Liver (tissue), 3 donors: ENCODE measurements at regions not wholly inside any gene's neighbourhood (a gene's known extent, or its start where the extent isn't known, plus 50 kb on each side); places are given as distances from the start of the nearest gene placed in this dataset.

Experiments
- GABPA ChIP-seq, 2 donors: IDR thresholded peaks in 1 of 2; conservative IDR thresholded peaks in 1 of 2; 2 replicates each; pipeline ENCODE4 v1.6.1; 2016; ENCODE audit warnings: antibody characterized with exemption in 2 of 2, mild to moderate bottlenecking in 1 of 2, moderate library complexity in 1 of 2
- JUND ChIP-seq, 2 donors: IDR thresholded peaks; 2 replicates each; pipeline ENCODE4 v1.6.1; 2016; ENCODE audit warnings: antibody characterized with exemption in 2 of 2
- RAD21 ChIP-seq, 2 donors: IDR thresholded peaks; 2 replicates each; pipeline ENCODE4 v1.6.1; 2016; ENCODE audit warnings: antibody characterized with exemption in 2 of 2, mild to moderate bottlenecking in 2 of 2
- SP1 ChIP-seq: IDR thresholded peaks from 2 replicates; pipeline ENCODE4 v1.6.1; 2018; ENCODE audit warnings: antibody characterized with exemption, mild to moderate bottlenecking
- YY1 ChIP-seq: IDR thresholded peaks from 2 replicates; pipeline ENCODE4 v1.6.1; 2016; ENCODE audit warnings: antibody characterized with exemption, mild to moderate bottlenecking
- TF ChIP-seq, protein P1 (sequence below): IDR thresholded peaks from 2 replicates; pipeline ENCODE4 v1.6.1; 2016; ENCODE audit warnings: antibody characterized with exemption, mild to moderate bottlenecking
- TF ChIP-seq, protein P2 (sequence below): fragments of 150-350 bp; IDR thresholded peaks from 2 replicates; pipeline ENCODE4 v1.5.1; 2017; ENCODE audit warnings: improper control_type of control experiment, low read depth, low read length; ENCODE audit not compliant: missing input control
- TF ChIP-seq, protein P3 (sequence below): IDR thresholded peaks from 2 replicates; pipeline ENCODE4 v1.6.1; 2016; ENCODE audit warnings: antibody characterized with exemption
- donor health status: healthy.
- donor health status: healthy.

DNA sequence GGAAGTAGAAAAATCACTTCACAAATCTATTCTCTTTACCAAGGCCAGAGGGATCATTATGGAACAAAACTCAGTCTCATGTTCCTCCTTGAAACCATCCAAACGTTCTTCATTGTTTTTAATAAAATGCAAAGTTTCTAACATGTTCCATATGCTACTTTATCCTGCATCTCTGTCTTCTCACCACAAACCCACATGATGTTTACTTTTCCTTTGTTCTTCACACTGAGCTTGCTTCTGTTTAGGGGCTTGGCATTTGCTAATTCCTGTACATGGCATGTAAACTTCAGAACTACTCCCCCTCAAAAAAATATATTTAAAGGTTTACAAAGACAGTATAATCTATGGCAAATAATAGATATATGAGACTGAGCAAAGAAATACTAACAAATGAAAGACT lies 651.4 kb downstream of the OTOL1 start:
- TF ChIP-seq, protein P1, sequence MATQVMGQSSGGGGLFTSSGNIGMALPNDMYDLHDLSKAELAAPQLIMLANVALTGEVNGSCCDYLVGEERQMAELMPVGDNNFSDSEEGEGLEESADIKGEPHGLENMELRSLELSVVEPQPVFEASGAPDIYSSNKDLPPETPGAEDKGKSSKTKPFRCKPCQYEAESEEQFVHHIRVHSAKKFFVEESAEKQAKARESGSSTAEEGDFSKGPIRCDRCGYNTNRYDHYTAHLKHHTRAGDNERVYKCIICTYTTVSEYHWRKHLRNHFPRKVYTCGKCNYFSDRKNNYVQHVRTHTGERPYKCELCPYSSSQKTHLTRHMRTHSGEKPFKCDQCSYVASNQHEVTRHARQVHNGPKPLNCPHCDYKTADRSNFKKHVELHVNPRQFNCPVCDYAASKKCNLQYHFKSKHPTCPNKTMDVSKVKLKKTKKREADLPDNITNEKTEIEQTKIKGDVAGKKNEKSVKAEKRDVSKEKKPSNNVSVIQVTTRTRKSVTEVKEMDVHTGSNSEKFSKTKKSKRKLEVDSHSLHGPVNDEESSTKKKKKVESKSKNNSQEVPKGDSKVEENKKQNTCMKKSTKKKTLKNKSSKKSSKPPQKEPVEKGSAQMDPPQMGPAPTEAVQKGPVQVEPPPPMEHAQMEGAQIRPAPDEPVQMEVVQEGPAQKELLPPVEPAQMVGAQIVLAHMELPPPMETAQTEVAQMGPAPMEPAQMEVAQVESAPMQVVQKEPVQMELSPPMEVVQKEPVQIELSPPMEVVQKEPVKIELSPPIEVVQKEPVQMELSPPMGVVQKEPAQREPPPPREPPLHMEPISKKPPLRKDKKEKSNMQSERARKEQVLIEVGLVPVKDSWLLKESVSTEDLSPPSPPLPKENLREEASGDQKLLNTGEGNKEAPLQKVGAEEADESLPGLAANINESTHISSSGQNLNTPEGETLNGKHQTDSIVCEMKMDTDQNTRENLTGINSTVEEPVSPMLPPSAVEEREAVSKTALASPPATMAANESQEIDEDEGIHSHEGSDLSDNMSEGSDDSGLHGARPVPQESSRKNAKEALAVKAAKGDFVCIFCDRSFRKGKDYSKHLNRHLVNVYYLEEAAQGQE: no peak
- TF ChIP-seq, protein P2, sequence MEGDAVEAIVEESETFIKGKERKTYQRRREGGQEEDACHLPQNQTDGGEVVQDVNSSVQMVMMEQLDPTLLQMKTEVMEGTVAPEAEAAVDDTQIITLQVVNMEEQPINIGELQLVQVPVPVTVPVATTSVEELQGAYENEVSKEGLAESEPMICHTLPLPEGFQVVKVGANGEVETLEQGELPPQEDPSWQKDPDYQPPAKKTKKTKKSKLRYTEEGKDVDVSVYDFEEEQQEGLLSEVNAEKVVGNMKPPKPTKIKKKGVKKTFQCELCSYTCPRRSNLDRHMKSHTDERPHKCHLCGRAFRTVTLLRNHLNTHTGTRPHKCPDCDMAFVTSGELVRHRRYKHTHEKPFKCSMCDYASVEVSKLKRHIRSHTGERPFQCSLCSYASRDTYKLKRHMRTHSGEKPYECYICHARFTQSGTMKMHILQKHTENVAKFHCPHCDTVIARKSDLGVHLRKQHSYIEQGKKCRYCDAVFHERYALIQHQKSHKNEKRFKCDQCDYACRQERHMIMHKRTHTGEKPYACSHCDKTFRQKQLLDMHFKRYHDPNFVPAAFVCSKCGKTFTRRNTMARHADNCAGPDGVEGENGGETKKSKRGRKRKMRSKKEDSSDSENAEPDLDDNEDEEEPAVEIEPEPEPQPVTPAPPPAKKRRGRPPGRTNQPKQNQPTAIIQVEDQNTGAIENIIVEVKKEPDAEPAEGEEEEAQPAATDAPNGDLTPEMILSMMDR: no peak
- TF ChIP-seq, protein P3, sequence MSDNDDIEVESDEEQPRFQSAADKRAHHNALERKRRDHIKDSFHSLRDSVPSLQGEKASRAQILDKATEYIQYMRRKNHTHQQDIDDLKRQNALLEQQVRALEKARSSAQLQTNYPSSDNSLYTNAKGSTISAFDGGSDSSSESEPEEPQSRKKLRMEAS: no peak
- TF ChIP-seq SP1 (no peak), GABPA (IDR thresholded peaks at IDR 0.05 in 1 of 2, conservative IDR thresholded peaks at IDR 0.05 in 1 of 2) (no peak), YY1 (no peak), JUND (IDR thresholded peaks at IDR 0.05) (no peak), RAD21 (IDR thresholded peaks at IDR 0.05) (no peak)
